Prostate gland (tissue), 2 donors: ENCODE measurements at regions not wholly inside any gene's neighbourhood (a gene's known extent, or its start where the extent isn't known, plus 50 kb on each side); places are given as distances from the start of the nearest gene placed in this dataset.

Source experiments
- POLR2A ChIP-seq: fragments of 450-650 bp; IDR thresholded peaks from one replicate; pipeline ENCODE4 v1.6.1; 2016; ENCODE audit warnings: antibody characterized with exemption, mild to moderate bottlenecking
- TF ChIP-seq, protein P1 (sequence below), 4 experiments: fragments of 200-600 bp in 2 of 4; fragments of 450-650 bp in 2 of 4; sonication (generic) in 2 of 4; IDR thresholded peaks; 1 replicate in 3 of 4; 2 replicates in 1 of 4; pipeline ENCODE4 v1.5.1; 2016 to 2019; ENCODE audit warnings: antibody characterized with exemption in 4 of 4, mild to moderate bottlenecking in 2 of 4, moderate library complexity in 2 of 4

DNA sequence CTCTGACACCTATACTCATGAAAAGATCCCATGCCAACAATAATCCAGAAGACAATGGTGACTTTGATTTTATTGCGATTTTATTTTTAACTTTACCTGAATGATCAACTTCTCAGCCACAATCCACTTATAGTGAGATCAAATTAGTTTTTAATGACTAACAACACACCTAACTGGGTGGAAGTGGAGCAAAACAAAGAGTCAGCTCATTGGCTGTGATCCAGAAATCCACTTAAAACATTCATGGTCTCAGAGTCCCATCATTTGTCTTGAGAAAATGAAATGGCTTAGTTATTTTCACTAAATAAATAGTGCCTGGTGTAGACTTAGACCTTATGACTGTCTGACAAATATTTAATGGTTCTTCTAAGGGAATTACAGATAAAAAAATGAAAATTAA is 1177.8 kb downstream of the NLGN4Y start:
- TF ChIP-seq POLR2A: no peak
- TF ChIP-seq, protein P1, sequence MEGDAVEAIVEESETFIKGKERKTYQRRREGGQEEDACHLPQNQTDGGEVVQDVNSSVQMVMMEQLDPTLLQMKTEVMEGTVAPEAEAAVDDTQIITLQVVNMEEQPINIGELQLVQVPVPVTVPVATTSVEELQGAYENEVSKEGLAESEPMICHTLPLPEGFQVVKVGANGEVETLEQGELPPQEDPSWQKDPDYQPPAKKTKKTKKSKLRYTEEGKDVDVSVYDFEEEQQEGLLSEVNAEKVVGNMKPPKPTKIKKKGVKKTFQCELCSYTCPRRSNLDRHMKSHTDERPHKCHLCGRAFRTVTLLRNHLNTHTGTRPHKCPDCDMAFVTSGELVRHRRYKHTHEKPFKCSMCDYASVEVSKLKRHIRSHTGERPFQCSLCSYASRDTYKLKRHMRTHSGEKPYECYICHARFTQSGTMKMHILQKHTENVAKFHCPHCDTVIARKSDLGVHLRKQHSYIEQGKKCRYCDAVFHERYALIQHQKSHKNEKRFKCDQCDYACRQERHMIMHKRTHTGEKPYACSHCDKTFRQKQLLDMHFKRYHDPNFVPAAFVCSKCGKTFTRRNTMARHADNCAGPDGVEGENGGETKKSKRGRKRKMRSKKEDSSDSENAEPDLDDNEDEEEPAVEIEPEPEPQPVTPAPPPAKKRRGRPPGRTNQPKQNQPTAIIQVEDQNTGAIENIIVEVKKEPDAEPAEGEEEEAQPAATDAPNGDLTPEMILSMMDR (IDR thresholded peaks at IDR 0.05): no peak
